Endothelial cell (in vitro differentiated cells): ENCODE measurements at regions not wholly inside any gene's neighbourhood (a gene's known extent, or its start where the extent isn't known, plus 50 kb on each side); places are given as distances from the start of the nearest gene placed in this dataset.
"Not testable (repeated sequence)": the region's sequence is repeated elsewhere in the genome, so short reads cannot be mapped to it uniquely, and the experiment has no call there.

ENCODE experiments used
- DNase-seq: peaks from one replicate; pipeline ENCODE4 v3.0.0; 2021; ENCODE audit warnings: low spot score
- H3K27ac Mint-ChIP-seq: one replicate; pipeline ENCODE4 v1.8.0; 2021; ENCODE audit warnings: mixed read lengths, inconsistent platforms; ENCODE audit not compliant: unreplicated experiment
- H3K27me3 Mint-ChIP-seq: one replicate; pipeline ENCODE4 v1.8.0; 2021; ENCODE audit warnings: mild to moderate bottlenecking, moderate library complexity, mixed read lengths, inconsistent platforms; ENCODE audit not compliant: unreplicated experiment
- H3K36me3 Mint-ChIP-seq: one replicate; pipeline ENCODE4 v1.8.0; 2021; ENCODE audit warnings: mild to moderate bottlenecking, low read depth, mixed read lengths, inconsistent platforms; ENCODE audit not compliant: unreplicated experiment
- H3K4me1 Mint-ChIP-seq: one replicate; pipeline ENCODE4 v1.8.0; 2021; ENCODE audit warnings: mild to moderate bottlenecking, mixed read lengths, inconsistent platforms; ENCODE audit not compliant: unreplicated experiment
- H3K4me3 Mint-ChIP-seq: one replicate; pipeline ENCODE4 v1.8.0; 2021; ENCODE audit warnings: mild to moderate bottlenecking, mixed read lengths, inconsistent platforms; ENCODE audit not compliant: unreplicated experiment
- H3K9me3 Mint-ChIP-seq: one replicate; pipeline ENCODE4 v1.8.0; 2021; ENCODE audit warnings: mixed read lengths, inconsistent platforms; ENCODE audit not compliant: unreplicated experiment
- TF ChIP-seq, protein P1 (sequence below): fragments of 200-600 bp; sonication (generic); IDR thresholded peaks from one replicate; pipeline ENCODE4 v1.5.0; 2021; ENCODE audit warnings: antibody characterized with exemption; ENCODE audit not compliant: unreplicated experiment

DNA sequence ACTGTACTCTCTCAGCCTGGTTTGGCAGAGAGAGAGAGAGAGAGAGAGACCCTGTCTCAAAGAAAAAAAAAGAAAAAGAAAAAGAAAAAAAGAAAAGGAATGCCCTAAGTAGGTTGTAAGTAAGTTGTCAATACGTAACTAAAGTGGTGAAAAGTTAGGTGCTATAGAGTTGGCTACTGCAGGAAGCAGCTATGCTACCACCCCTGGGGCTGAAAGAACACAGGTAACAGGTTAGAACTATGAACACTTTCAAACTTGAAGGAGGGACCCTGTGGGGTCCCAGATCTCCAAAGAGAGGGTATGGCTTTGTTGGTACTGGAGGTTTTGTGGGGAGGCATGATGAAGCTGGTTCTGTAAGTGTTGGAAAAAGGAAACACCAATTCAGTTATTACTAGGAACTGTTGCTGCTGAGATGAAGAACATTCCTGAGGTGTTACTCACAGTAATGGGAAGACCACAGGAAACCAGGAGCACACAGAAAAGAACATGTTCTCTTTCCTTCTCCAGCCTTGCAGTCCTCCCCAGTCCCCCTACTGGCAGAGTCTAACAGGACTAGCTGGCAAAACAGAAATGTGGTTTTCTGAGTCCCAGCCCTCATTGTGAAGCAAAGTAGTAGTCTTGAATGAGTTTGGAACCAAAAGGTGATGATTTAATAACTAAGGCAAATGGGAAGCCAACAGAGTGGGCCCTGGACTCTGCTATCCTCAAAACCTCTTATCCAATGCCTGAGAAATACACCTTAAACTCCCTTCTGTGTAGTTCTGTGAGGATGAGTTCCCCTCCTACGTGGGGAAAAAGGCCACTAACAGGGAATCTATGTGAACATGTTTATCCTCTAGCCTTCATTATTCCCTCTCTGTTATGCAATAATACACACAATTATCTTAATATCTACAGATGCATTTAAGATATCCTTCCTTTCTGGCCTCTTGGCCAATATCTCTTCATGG is 427.0 kb upstream of the DDI1 start:
- no peaks in the 10 kb centered on the region for H3K4me1 Mint-ChIP-seq
- peaks cover 2% of the 10 kb centered on the region for H3K27me3 Mint-ChIP-seq

DNA sequence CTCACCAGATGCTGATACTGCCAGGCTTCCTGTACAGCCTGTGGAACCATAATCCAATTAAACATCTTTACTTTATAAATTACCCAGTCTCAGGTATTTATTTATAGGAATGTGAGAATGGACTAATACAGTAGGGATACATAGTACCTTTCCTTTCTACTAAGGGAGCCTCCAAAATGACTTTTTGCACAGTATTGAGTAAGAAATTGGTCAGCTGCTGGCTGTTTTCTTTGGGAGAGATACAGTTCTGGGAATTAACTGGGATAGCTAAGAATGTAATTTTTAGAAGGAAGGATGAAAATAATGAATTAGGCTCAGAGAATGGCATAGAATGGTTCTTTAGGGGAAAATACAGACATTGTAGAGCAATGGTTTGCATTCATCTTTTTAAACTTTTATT is 426.0 kb upstream of the DDI1 start:
- Mint-ChIP-seq H3K27ac (no peak overlapping the region), H3K9me3 (no peaks in the 10 kb centered on the region), H3K36me3 (no peaks in the 10 kb centered on the region), H3K27me3 (peaks cover 2% of the 10 kb centered on the region), H3K4me1 (peaks cover 3% of the 10 kb centered on the region), H3K4me3 (no peak overlapping the region)
- no peak for DNase-seq
- TF ChIP-seq, protein P1, sequence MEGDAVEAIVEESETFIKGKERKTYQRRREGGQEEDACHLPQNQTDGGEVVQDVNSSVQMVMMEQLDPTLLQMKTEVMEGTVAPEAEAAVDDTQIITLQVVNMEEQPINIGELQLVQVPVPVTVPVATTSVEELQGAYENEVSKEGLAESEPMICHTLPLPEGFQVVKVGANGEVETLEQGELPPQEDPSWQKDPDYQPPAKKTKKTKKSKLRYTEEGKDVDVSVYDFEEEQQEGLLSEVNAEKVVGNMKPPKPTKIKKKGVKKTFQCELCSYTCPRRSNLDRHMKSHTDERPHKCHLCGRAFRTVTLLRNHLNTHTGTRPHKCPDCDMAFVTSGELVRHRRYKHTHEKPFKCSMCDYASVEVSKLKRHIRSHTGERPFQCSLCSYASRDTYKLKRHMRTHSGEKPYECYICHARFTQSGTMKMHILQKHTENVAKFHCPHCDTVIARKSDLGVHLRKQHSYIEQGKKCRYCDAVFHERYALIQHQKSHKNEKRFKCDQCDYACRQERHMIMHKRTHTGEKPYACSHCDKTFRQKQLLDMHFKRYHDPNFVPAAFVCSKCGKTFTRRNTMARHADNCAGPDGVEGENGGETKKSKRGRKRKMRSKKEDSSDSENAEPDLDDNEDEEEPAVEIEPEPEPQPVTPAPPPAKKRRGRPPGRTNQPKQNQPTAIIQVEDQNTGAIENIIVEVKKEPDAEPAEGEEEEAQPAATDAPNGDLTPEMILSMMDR: no peak

More for the DNA sequence above, 427.0 kb upstream of the DDI1 start:
- H3K27ac Mint-ChIP-seq: no peak overlapping the region
- TF ChIP-seq, protein P1: peak; percentile 32
- H3K36me3 Mint-ChIP-seq: no peaks in the 10 kb centered on the region
- no peaks in the 10 kb centered on the region for H3K9me3 Mint-ChIP-seq
- DNase-seq: peak; percentile 18
- H3K4me3 Mint-ChIP-seq: no peak overlapping the region

DNA sequence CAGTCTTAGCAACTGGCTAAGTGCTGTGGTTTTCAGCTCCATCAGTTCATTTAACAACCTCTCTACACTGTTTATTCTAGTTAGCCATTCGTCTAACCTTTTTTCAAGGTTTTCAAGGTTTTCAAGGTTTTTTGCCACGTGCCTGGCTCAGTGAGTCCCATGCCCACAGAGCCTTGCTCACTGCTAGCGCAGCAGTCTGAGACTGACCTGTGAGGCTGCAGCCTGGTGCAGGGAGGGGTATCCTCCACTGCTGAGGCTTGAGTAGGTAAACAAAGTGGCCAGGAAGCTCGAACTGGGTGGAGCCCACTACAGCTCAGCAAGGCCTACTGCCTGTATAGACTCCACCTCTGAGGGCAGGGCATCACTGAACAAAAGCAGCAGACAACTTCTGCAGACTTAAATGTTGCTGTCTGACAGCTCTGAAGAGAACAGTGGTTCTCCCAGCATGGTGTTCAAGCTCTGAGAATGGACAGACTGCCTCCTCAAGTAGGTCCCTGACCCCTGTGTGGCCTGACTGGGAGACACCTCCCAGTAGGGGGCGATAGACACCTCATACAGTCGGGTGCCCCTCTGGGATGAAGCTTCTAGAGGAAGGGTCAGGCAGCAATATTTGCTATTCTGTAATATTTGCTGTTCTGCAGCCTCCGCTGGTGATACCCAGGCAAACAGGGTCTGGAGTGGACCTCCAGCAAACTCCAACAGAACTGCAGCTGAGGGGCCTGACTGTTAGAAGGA is 424.7 kb upstream of the DDI1 start:
- not testable (repeated sequence) for H3K36me3 Mint-ChIP-seq, H3K4me1 Mint-ChIP-seq, H3K27ac Mint-ChIP-seq, H3K27me3 Mint-ChIP-seq, H3K4me3 Mint-ChIP-seq, DNase-seq, H3K9me3 Mint-ChIP-seq

DNA sequence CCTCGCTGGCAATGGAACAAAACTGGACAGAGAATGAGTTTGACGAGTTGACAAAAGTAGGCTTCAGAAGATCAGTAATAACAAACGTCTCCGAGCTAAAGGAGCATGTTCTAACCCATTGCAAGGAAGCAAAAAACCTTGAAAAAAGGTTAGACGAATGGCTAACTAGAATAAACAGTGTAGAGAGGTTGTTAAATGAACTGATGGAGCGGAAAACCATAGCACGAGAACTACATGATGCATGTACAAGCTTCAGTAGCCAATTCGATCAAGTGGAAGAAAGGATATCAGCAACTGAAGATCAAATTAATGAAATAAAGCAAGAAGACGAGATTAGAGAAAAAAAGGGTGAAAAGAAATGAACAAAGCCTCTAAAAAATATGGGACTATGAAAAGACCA is 424.0 kb upstream of the DDI1 start:
- not testable (repeated sequence) for DNase-seq, H3K4me3 Mint-ChIP-seq, H3K27ac Mint-ChIP-seq, H3K36me3 Mint-ChIP-seq, H3K27me3 Mint-ChIP-seq, H3K9me3 Mint-ChIP-seq, H3K4me1 Mint-ChIP-seq

DNA sequence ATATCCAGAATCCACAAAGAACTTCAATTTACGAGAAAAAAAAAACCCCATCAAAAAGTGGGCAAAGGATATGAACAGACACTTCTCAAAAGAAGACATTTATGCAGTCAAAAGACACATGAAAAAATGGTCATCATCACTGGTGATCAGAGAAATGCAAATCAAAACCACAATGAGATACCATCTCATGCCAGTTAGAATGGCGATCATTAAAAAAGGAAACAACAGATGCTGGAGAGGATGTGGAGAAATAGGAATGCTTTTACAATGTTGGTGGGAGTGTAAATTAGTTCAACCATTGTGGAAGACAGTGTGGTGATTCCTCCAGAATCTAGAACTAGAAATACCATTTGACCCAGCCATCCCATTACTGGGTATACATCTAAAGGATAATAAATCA is 419.9 kb upstream of the DDI1 start:
- not testable (repeated sequence) for H3K27me3 Mint-ChIP-seq, DNase-seq, H3K4me3 Mint-ChIP-seq, H3K27ac Mint-ChIP-seq, H3K9me3 Mint-ChIP-seq, H3K36me3 Mint-ChIP-seq, H3K4me1 Mint-ChIP-seq

GRCh38 chr11:103618528-103618927 is 417.9 kb upstream of the DDI1 start:
- Mint-ChIP-seq H3K4me3 (no peak overlapping the region), H3K9me3 (no peaks in the 10 kb centered on the region)
- no peak for DNase-seq

More at GRCh38 chr11:103618528-103618927, 417.9 kb upstream of the DDI1 start:
- no peak overlapping the region for H3K27ac Mint-ChIP-seq
- H3K36me3 Mint-ChIP-seq: no peaks in the 10 kb centered on the region
- peaks cover 4% of the 10 kb centered on the region for H3K4me1 Mint-ChIP-seq
- TF ChIP-seq, protein P1: no peak
- H3K27me3 Mint-ChIP-seq: no peaks in the 10 kb centered on the region
